Caco-2 (cell line): ENCODE measurements at regions not wholly inside any gene's neighbourhood (a gene's known extent, or its start where the extent isn't known, plus 50 kb on each side); places are given as distances from the start of the nearest gene placed in this dataset.

Source experiments
- BruUV-seq: library from RNA; stranded (reverse); fragments of 400-500 nt; replicated peaks from 2 replicates; lab custom pipeline; 2021; lab: Mats Ljungman, UMichigan
- CTCF ChIA-PET: fragments of 300-600 bp; sonication (Branson Sonifier 250); formaldehyde crosslinking; loops from one replicate; lab custom pipeline; 2022; ENCODE audit warnings: antibody characterized with exemption; lab: Charles Lee
- POLR2A ChIA-PET: fragments of 300-600 bp; sonication (Branson Sonifier 250); formaldehyde crosslinking; loops from one replicate; lab custom pipeline; 2022; ENCODE audit warnings: antibody characterized with exemption; lab: Charles Lee
- DNase-seq, 2 experiments: peaks; one replicate each; pipeline versions ENCODE4 v3.0.0 to v3.0.0-alpha.2; 2020 to 2022
- H3K27me3 ChIP-seq: replicated peaks from 2 replicates; pipeline ENCODE4 v1.6.0; 2011; ENCODE audit warnings: low read length; ENCODE audit not compliant: control insufficient read depth, insufficient read depth
- H3K36me3 ChIP-seq: 2 replicates; pipeline ENCODE4 v1.5.1; 2011; ENCODE audit warnings: low read length; ENCODE audit not compliant: control insufficient read depth, insufficient read depth
- H3K4me1 ChIP-seq: fragments of 250-450 bp; sonication (Bioruptor Pico); 2 replicates; pipeline ENCODE4 v1.5.1; 2020; ENCODE audit warnings: mild to moderate bottlenecking
- H3K4me3 ChIP-seq: 2 replicates; pipeline ENCODE4 v1.5.1; 2011; ENCODE audit warnings: low read depth, mild to moderate bottlenecking, control low read depth, low read length
- H3K9me3 ChIP-seq: fragments of 250-450 bp; sonication (Bioruptor Pico); 2 replicates; pipeline ENCODE4 v1.5.1; 2020; ENCODE audit warnings: mild to moderate bottlenecking, moderate library complexity
- H3K27ac Mint-ChIP-seq: one replicate; pipeline ENCODE4 v1.8.0; 2022; ENCODE audit warnings: mixed read lengths; ENCODE audit not compliant: unreplicated experiment
- H3K27me3 Mint-ChIP-seq: one replicate; pipeline ENCODE4 v1.8.0; 2022; ENCODE audit warnings: mixed read lengths; ENCODE audit not compliant: insufficient read depth, unreplicated experiment
- H3K36me3 Mint-ChIP-seq: one replicate; pipeline ENCODE4 v1.8.0; 2022; ENCODE audit warnings: mild to moderate bottlenecking, mixed read lengths; ENCODE audit not compliant: insufficient read depth, unreplicated experiment
- H3K4me1 Mint-ChIP-seq: one replicate; pipeline ENCODE4 v1.8.0; 2022; ENCODE audit warnings: low read depth, mixed read lengths; ENCODE audit not compliant: unreplicated experiment
- H3K4me3 Mint-ChIP-seq: one replicate; pipeline ENCODE4 v1.8.0; 2022; ENCODE audit warnings: mild to moderate bottlenecking, moderate library complexity, mixed read lengths; ENCODE audit not compliant: unreplicated experiment
- H3K9me3 Mint-ChIP-seq: one replicate; pipeline ENCODE4 v1.8.0; 2022; ENCODE audit warnings: mixed read lengths; ENCODE audit not compliant: unreplicated experiment
- CTCF ChIP-seq, 2 experiments: fragments of 200-600 bp in 1 of 2; IDR thresholded peaks; 1 replicate in 1 of 2; 2 replicates in 1 of 2; pipeline versions ENCODE4 v1.5.1 to v1.8.0; 2011 to 2022; ENCODE audit warnings: antibody characterized with exemption in 1 of 2, control low read depth in 1 of 2, inconsistent platforms in 1 of 2, low read depth in 1 of 2, low read length in 1 of 2, mild to moderate bottlenecking in 1 of 2, moderate library complexity in 1 of 2; ENCODE audit not compliant: insufficient read depth in 1 of 2, severe bottlenecking in 1 of 2, unreplicated experiment in 1 of 2
- intact Hi-C: fragments of 100-400 bp; cut with micrococcal nuclease; formaldehyde crosslinking; loops from one replicate; pipeline ENCODE4 v1.10.0; 2022; ENCODE audit not compliant: unreplicated experiment

GRCh38 chr5:108521011-108521700 lies 139.3 kb upstream of the FBXL17 start:
- Mint-ChIP-seq H3K27me3 (no peaks in the 10 kb centered on the region), H3K9me3 (peaks cover 16% of the 10 kb centered on the region), H3K4me1 (peaks cover 12% of the 10 kb centered on the region), H3K27ac (no peak overlapping the region), H3K4me3 (no peak overlapping the region), H3K36me3 (no peaks in the 10 kb centered on the region)
- Histone ChIP-seq H3K9me3 (no peaks in the 10 kb centered on the region), H3K4me3 (no peak overlapping the region), H3K4me1 (peaks cover 8% of the 10 kb centered on the region), H3K27me3 (no peaks in the 10 kb centered on the region), H3K36me3 (no peaks in the 10 kb centered on the region)
- no peak for TF ChIP-seq CTCF (IDR thresholded peaks at IDR 0.05; ENCODE audit: insufficient read depth in 1 of 2, low read depth in 1 of 2, low read length in 1 of 2, severe bottlenecking in 1 of 2, unreplicated experiment in 1 of 2)
- intact Hi-C loops: loop anchor here (5.0 kb wide), 2 partner anchors 56 to 226 kb away; partner anchors contain the start of gene FER
- BruUV-seq: no TSS peak
- no peak for DNase-seq
- POLR2A ChIA-PET: no interaction called here
- CTCF ChIA-PET: no interaction called here

GRCh38 chr5:108516785-108517184 lies 134.9 kb upstream of the FBXL17 start:
- no peak for TF ChIP-seq CTCF (IDR thresholded peaks at IDR 0.05; ENCODE audit: insufficient read depth in 1 of 2, low read depth in 1 of 2, low read length in 1 of 2, severe bottlenecking in 1 of 2, unreplicated experiment in 1 of 2)
- H3K4me3 ChIP-seq: no peak overlapping the region
- no peaks in the 10 kb centered on the region for H3K36me3 ChIP-seq
- peaks cover 12% of the 10 kb centered on the region for H3K4me1 Mint-ChIP-seq
- BruUV-seq: no TSS peak
- H3K27ac Mint-ChIP-seq: no peak overlapping the region
- POLR2A ChIA-PET: no interaction called here
- intact Hi-C loops: no loop called here
- H3K9me3 ChIP-seq: no peaks in the 10 kb centered on the region
- peaks cover 8% of the 10 kb centered on the region for H3K4me1 ChIP-seq
- no peak for DNase-seq
- no peak overlapping the region for H3K4me3 Mint-ChIP-seq
- CTCF ChIA-PET: no interaction called here
- no peaks in the 10 kb centered on the region for H3K9me3 Mint-ChIP-seq
- H3K27me3 ChIP-seq: no peaks in the 10 kb centered on the region
- H3K36me3 Mint-ChIP-seq: no peaks in the 10 kb centered on the region
- H3K27me3 Mint-ChIP-seq: peaks cover 8% of the 10 kb centered on the region

GRCh38 chr5:108515517-108516105 lies 133.7 kb upstream of the FBXL17 start:
- H3K9me3 ChIP-seq: no peaks in the 10 kb centered on the region
- BruUV-seq: no TSS peak
- H3K4me3 ChIP-seq: no peak overlapping the region
- H3K4me3 Mint-ChIP-seq: no peak overlapping the region
- H3K27ac Mint-ChIP-seq: no peak overlapping the region
- H3K27me3 Mint-ChIP-seq: peaks cover 11% of the 10 kb centered on the region
- DNase-seq: no peak
- intact Hi-C loops: no loop called here
- H3K4me1 ChIP-seq: peaks cover 8% of the 10 kb centered on the region
- CTCF ChIA-PET: no interaction called here
- H3K9me3 Mint-ChIP-seq: no peaks in the 10 kb centered on the region
- peaks cover 12% of the 10 kb centered on the region for H3K4me1 Mint-ChIP-seq
- H3K36me3 ChIP-seq: no peaks in the 10 kb centered on the region
- POLR2A ChIA-PET: no interaction called here
- no peaks in the 10 kb centered on the region for H3K36me3 Mint-ChIP-seq
- no peaks in the 10 kb centered on the region for H3K27me3 ChIP-seq
- no peak for TF ChIP-seq CTCF (IDR thresholded peaks at IDR 0.05; ENCODE audit: insufficient read depth in 1 of 2, low read depth in 1 of 2, low read length in 1 of 2, severe bottlenecking in 1 of 2, unreplicated experiment in 1 of 2)
